CD4-positive, alpha-beta T cell (primary cell): ENCODE measurements at regions not wholly inside any gene's neighbourhood (a gene's known extent, or its start where the extent isn't known, plus 50 kb on each side); places are given as distances from the start of the nearest gene placed in this dataset.

Source experiments
- ATAC-seq: fragments of 200-7000 bp; cut with Tn5 transposase; one replicate; pipeline ENCODE4 v1.10.0; 2022; ENCODE audit warnings: mild to moderate bottlenecking; ENCODE audit not compliant: poor library complexity
- CTCF ChIA-PET: fragments of 350-600 bp; sonication (Branson Sonifier 250); formaldehyde crosslinking; loops from one replicate; lab custom pipeline; 2021; ENCODE audit warnings: antibody characterized with exemption, inconsistent platforms; lab: Charles Lee
- POLR2A ChIA-PET: fragments of 350-600 bp; sonication (Branson Sonifier 250); formaldehyde crosslinking; loops from one replicate; lab custom pipeline; 2021; ENCODE audit warnings: antibody characterized with exemption, inconsistent platforms; lab: Charles Lee
- DNase-seq, 14 experiments: peaks; one replicate each; pipeline ENCODE4 v3.0.0-alpha.2; 2013 to 2020; ENCODE audit warnings: mixed read lengths in 2 of 14
- H3K27ac ChIP-seq, 2 donors: one replicate each; pipeline versions ENCODE4 v1.5.1 to v1.7.0; 2013; ENCODE audit warnings: low read length in 2 of 2, low read depth in 1 of 2, mild to moderate bottlenecking in 1 of 2
- H3K27me3 ChIP-seq, 2 experiments: 1 replicate in 1 of 2; 2 replicates in 1 of 2; pipeline versions ENCODE4 v1.6.1 to v1.7.0; 2013; ENCODE audit warnings: low read length in 2 of 2, control low read depth in 1 of 2, mild to moderate bottlenecking in 1 of 2, moderate library complexity in 1 of 2; ENCODE audit not compliant: insufficient read depth in 2 of 2, control insufficient read depth in 1 of 2
- H3K36me3 ChIP-seq: one replicate; pipeline ENCODE4 v1.6.1; 2013; ENCODE audit warnings: low read length, control low read depth; ENCODE audit not compliant: insufficient read depth
- H3K4me1 ChIP-seq: one replicate; pipeline ENCODE4 v1.6.1; 2013; ENCODE audit warnings: low read length, control low read depth; ENCODE audit not compliant: insufficient read depth
- H3K4me3 ChIP-seq: one replicate; pipeline ENCODE4 v1.5.1; 2013; ENCODE audit warnings: mild to moderate bottlenecking, low read length, moderate library complexity
- H3K9me3 ChIP-seq, 2 experiments: 1 replicate in 1 of 2; 2 replicates in 1 of 2; pipeline versions ENCODE4 v1.6.1 to v1.7.0; 2013; ENCODE audit warnings: low read length in 2 of 2, mild to moderate bottlenecking in 2 of 2, control low read depth in 1 of 2, moderate library complexity in 1 of 2; ENCODE audit not compliant: control insufficient read depth in 1 of 2, insufficient read depth in 1 of 2
- H3K27ac Mint-ChIP-seq: one replicate; pipeline ENCODE4 v1.8.0; 2020; ENCODE audit warnings: mixed read lengths
- H3K27me3 Mint-ChIP-seq: one replicate; pipeline ENCODE4 v1.8.0; 2021; ENCODE audit warnings: mixed read lengths
- H3K36me3 Mint-ChIP-seq: one replicate; pipeline ENCODE4 v1.8.0; 2021; ENCODE audit warnings: low read depth, mixed read lengths
- H3K4me1 Mint-ChIP-seq: one replicate; pipeline ENCODE4 v1.8.0; 2021; ENCODE audit warnings: low read depth, mixed read lengths
- H3K4me3 Mint-ChIP-seq: one replicate; pipeline ENCODE4 v1.8.0; 2020; ENCODE audit warnings: mild to moderate bottlenecking, mixed read lengths
- H3K9me3 Mint-ChIP-seq: one replicate; pipeline ENCODE4 v1.8.0; 2020; ENCODE audit warnings: mixed read lengths
- CTCF ChIP-seq: fragments of 200-600 bp; IDR thresholded peaks from one replicate; pipeline ENCODE4 v1.8.0; 2022; ENCODE audit warnings: antibody characterized with exemption, mild to moderate bottlenecking
- intact Hi-C, 2 experiments: fragments of 100-400 bp; cut with DNase I in 1 of 2; cut with micrococcal nuclease in 1 of 2; formaldehyde crosslinking; loops; one replicate each; pipeline versions ENCODE4 v1.15.1 to v1.9.0; 2023 to 2025; cut with DNase I, micrococcal nuclease

GRCh38 chr2:78546843-78547242 lies 478.7 kb upstream of the REG3G start:
- peaks cover 12% of the 10 kb centered on the region for H3K9me3 Mint-ChIP-seq

GRCh38 chr2:78549766-78550165 lies 475.7 kb upstream of the REG3G start:
- DNase-seq (no peak), ATAC-seq (no peak)
- no peak overlapping the region for H3K27ac ChIP-seq
- Mint-ChIP-seq H3K4me3 (no peak overlapping the region), H3K4me1 (no peaks in the 10 kb centered on the region), H3K9me3 (peaks cover 13% of the 10 kb centered on the region), H3K27ac (no peak overlapping the region), H3K27me3 (no peaks in the 10 kb centered on the region), H3K36me3 (no peaks in the 10 kb centered on the region)
- no peaks in the 10 kb centered on the region for H3K27me3 ChIP-seq
- H3K9me3 ChIP-seq: peaks cover 0 to 15% of the 10 kb centered on the region in 2 experiments
- no peaks in the 10 kb centered on the region for H3K4me1 ChIP-seq
- POLR2A ChIA-PET: no interaction called here
- no peaks in the 10 kb centered on the region for H3K36me3 ChIP-seq
- intact Hi-C loops: no loop called here
- TF ChIP-seq CTCF: no peak
- H3K4me3 ChIP-seq: no peak overlapping the region
- CTCF ChIA-PET: no interaction called here

More at GRCh38 chr2:78546843-78547242, 478.7 kb upstream of the REG3G start:
- TF ChIP-seq CTCF: no peak
- no peak overlapping the region for H3K27ac ChIP-seq
- H3K27me3 ChIP-seq: no peaks in the 10 kb centered on the region
- no peaks in the 10 kb centered on the region for H3K36me3 Mint-ChIP-seq
- H3K9me3 ChIP-seq: peaks cover 0 to 15% of the 10 kb centered on the region in 2 experiments
- H3K4me1 Mint-ChIP-seq: no peaks in the 10 kb centered on the region
- no peaks in the 10 kb centered on the region for H3K36me3 ChIP-seq
- ATAC-seq: no peak
- H3K4me3 Mint-ChIP-seq: no peak overlapping the region
- DNase-seq: no peak
- H3K4me3 ChIP-seq: no peak overlapping the region
- CTCF ChIA-PET: no interaction called here
- POLR2A ChIA-PET: no interaction called here
- no peaks in the 10 kb centered on the region for H3K4me1 ChIP-seq
- no peak overlapping the region for H3K27ac Mint-ChIP-seq
- intact Hi-C loops: no loop called here
- no peaks in the 10 kb centered on the region for H3K27me3 Mint-ChIP-seq

GRCh38 chr2:78553866-78554647 lies 471.4 kb upstream of the REG3G start:
- no peak for TF ChIP-seq CTCF
- no peak overlapping the region for H3K4me3 Mint-ChIP-seq
- intact Hi-C loops: no loop called here
- no peak overlapping the region for H3K27ac Mint-ChIP-seq
- no peak for ATAC-seq
- H3K9me3 ChIP-seq: peaks cover 0 to 10% of the 10 kb centered on the region in 2 experiments
- H3K36me3 Mint-ChIP-seq: no peaks in the 10 kb centered on the region
- no peaks in the 10 kb centered on the region for H3K27me3 ChIP-seq
- POLR2A ChIA-PET: no interaction called here
- H3K27me3 Mint-ChIP-seq: no peaks in the 10 kb centered on the region
- CTCF ChIA-PET: no interaction called here
- H3K36me3 ChIP-seq: no peaks in the 10 kb centered on the region
- no peak for DNase-seq
- H3K4me1 ChIP-seq: no peaks in the 10 kb centered on the region
- H3K27ac ChIP-seq: no peak overlapping the region
- no peak overlapping the region for H3K4me3 ChIP-seq
- H3K9me3 Mint-ChIP-seq: peaks cover 15% of the 10 kb centered on the region
- H3K4me1 Mint-ChIP-seq: no peaks in the 10 kb centered on the region
